IPS-NIHi11 (cell line): ENCODE measurements at regions not wholly inside any gene's neighbourhood (a gene's known extent, or its start where the extent isn't known, plus 50 kb on each side); places are given as distances from the start of the nearest gene placed in this dataset.

Source experiments
- DNase-seq: peaks from one replicate; pipeline ENCODE4 v3.0.0; 2012; ENCODE audit warnings: mixed read lengths, low spot score

DNA sequence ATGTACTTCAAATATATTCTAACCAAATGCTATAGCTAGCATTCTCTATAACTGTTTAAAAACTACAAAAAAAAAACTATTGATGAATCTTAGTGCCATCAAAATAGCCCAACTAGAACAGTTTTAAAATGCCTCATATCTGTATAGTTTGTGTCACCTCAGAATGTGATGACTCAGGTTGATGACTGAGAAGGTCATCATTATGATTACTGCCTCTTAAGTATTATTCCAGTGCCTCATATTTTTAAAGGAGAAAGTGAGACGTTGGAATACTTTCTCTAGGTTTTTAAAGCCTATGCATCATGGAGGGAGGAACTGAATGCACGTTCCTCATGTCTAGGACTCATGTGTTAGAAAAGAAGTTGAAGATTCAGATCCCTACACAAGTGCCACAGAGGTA is 88.2 kb downstream of the TMA16 start:
- DNase-seq = no peak

- DNase-seq = no peak
These were observed 93.4 kb downstream of the TMA16 start for GRCh38 chr4:163587867-163588266.

- DNase-seq = no peak
These were observed 94.0 kb downstream of the TMA16 start for GRCh38 chr4:163588532-163588931.

- no peak for DNase-seq
These were observed 95.6 kb downstream of the TMA16 start for GRCh38 chr4:163590103-163590502.

DNA sequence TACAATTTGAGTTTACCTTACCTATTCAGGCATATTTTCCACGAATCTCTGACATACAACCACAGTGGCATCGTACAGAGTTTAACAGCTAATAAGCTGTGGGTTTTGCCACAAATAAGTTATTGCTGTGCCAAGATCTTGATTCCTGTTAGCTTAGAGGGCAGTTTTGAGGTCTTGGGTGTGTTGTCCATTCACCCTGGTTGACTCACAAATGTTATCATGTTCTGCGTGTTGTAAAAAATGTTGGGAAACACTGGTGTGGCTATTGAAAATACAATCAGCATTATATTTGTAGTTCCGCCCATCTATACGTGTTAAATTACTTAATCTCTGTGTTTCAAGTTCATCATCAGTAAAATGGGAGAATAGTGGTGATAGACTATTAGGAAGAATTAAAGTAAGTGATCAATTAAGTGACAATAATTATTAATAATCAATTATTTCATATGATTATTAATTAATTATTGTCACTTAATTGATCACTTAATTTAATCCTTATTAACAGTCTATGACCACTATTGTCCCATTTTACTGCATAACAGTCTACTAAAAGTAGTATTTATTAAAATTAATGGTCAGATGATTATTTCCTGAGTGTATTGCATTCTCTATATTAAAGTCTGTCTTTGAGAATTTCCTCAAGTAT is 96.3 kb downstream of the TMA16 start:
- no peak for DNase-seq

- DNase-seq = no peak
These were observed 97.1 kb downstream of the TMA16 start for GRCh38 chr4:163591614-163592020.

GRCh38 chr4:163592212-163592611 is 97.7 kb downstream of the TMA16 start:
- DNase-seq = no peak

DNA sequence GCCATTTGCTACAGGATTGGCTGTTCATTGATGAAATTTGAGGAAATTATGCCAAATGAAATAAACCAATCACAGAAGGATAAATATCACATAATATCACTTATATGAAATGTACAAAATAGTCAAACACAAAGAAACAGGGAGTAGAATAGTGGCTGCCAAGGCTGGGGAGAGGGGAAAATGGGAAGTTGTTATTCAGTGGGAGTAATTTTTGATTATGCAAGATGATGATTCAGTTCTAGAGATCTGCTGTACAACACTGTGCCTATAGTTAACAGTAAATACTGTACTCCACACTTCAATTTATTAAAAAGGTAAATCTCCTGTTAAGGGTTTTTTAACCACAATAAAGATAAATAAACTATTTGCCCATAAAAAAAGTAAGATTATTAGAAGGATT is 101.1 kb downstream of the TMA16 start:
- DNase-seq = no peak

DNA sequence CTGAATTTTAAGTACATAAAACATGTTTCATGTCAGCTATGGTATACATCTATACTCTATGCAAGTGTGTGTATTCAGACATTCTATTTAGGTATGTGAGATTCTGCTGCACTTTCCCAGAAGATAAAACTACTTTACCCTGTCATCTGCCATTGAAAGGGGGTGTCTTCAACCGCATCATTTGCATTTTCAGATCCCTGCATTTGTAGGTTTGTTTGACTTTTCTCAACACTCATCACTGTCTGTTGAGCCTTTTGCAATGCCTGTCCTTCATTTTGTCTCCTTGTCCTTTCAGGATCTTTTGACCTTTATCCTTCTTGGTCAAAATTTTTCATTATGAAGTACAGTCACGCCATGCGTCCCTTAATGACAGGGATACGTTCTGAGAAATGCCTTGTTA is 103.5 kb downstream of the TMA16 start:
- no peak for DNase-seq

- DNase-seq = no peak
These were observed 104.0 kb downstream of the TMA16 start for GRCh38 chr4:163598489-163598888.

DNA sequence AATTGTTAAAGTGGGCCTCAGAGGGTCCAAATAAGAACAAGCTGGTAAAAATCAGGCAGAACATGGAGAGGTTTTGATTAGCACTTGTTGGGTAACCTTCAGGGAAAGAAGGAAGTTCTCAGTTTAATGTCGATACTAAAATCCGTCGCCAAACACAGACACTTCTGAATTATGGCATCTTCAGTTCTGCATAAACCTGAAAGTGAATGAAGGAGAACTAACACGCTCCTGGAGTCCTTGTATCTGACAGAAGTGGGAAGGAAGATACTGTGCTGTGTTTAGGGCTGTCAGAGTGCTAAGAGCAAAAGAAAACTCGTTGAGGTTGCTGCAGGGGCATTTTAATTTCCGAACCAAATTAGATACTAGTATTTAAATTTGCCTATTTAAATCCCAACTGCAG is 106.2 kb downstream of the TMA16 start:
- DNase-seq = no peak

DNA sequence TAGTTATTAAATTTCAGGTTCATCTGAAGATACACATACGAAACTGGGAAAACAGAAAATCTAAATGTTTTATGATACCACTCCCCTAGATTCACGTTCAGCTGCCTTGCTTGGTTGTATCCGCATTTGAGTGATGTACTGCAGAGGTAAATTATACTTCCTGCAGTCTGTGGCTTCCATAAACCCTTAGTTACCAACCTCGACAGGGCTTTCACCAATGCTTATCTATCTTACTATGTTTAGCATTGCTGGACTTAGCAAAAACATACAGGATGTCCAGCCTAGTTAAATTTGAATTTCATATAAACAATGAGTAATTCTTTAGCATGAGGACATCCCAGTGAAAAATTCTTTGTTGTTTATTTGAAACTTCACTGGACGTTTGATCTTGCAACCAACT is 108.8 kb downstream of the TMA16 start:
- DNase-seq = no peak

- DNase-seq = no peak
These were observed 112.6 kb downstream of the TMA16 start for GRCh38 chr4:163606896-163607691.

DNA sequence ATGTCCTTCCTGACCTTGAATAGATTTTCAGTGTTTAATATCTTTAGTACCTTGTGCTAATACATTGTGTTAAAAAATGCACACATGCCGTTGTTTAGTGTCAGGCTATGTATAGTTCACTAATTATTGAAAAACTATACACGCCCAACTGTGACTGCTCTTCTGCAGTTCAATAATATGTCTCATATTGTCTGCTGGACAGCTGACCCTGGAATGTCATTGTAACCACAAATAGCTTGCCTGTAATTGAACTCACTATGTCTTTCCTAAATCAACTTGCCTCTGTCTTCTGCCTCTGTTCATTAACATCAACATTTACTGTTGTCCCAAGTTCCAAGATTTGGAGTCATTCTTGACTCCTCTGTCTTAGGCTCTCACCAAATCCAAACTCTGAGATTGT is 114.5 kb downstream of the TMA16 start:
- no peak for DNase-seq

- no peak for DNase-seq
These were observed 116.2 kb downstream of the TMA16 start for GRCh38 chr4:163610648-163611047.

- DNase-seq = no peak
These were observed 116.7 kb downstream of the TMA16 start for GRCh38 chr4:163611182-163611581.

DNA sequence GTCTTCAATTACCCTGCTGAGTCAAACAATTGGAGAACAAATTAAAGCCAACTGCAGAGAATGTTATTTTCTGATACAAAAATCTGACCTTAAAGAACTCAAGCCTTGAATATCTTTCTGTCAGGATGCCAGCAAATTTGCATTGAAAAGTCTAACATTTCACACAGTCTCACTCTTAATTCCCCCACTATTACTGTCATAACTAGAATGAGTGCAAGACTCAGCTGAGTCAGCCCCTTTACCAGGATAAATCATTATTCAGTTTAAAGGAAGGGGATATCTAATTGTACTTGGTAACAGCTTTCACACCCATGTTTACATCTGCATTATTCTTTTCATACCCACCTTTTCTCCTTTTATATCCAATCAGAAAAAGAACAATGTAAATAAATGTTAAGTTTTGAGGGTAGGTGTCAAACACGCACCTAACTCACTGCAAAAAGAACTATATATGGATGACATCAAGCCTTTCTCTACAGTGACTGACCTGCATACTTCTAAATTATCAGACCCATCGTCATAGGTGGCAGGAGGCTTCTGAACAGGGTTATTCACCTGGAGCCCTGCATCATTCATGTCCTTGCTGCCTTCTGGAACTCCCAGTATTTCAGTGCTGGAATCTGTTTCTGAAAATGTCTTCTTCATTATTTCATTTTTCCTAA is 117.4 kb downstream of the TMA16 start:
- DNase-seq = no peak

GRCh38 chr4:163612762-163613161 is 118.3 kb downstream of the TMA16 start:
- DNase-seq = no peak

- no peak for DNase-seq
These were observed 118.9 kb downstream of the TMA16 start for GRCh38 chr4:163613383-163613782.

DNA sequence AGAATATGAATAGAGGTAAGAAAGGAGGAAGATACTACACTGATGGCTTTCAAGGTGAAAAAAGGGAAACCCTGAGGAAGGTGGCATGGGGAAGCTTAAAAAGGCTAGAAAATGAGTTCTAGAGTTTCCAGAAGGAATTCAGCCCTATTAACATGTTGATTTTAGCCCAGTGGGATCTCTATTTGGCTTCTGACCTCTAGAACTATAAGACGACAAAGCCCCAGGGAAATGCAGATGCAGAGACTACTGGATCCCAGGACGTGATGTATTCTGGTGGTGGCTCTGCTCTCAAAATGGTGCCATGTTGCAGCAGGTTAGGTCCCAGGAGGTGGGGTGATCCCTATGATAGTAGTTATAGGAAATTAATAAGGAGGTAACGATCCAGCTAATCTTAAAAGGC is 120.4 kb downstream of the TMA16 start:
- no peak for DNase-seq

- DNase-seq = no peak
These were observed 124.4 kb downstream of the TMA16 start for GRCh38 chr4:163618845-163619244.

GRCh38 chr4:163620738-163621137 is 126.2 kb downstream of the TMA16 start:
- no peak for DNase-seq

DNA sequence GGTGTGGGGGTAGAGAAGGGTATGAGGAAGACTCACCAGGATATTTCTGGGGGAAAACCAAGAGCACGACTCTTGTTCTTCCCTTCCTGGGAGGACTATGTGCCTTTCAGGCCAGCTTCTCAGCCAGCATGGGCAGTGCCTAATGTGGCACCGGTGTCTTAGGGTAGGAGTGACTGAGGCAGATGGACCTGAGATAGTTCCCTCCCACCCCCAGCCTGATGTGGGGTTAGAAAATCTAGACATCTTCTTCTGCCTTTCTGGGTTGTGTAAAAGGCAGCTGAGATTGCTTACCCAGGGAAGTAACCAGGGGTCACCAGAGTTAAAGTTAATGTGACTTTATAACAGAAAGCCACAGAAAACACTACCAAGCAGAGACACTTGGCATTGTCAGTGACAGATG is 127.3 kb downstream of the TMA16 start:
- no peak for DNase-seq
